B cell (primary cell): ENCODE measurements at regions not wholly inside any gene's neighbourhood (a gene's known extent, or its start where the extent isn't known, plus 50 kb on each side); places are given as distances from the start of the nearest gene placed in this dataset.

Experiments
- ATAC-seq: fragments of 200-7000 bp; cut with Tn5 transposase; one replicate; pipeline ENCODE4 v1.10.0; 2021; ENCODE audit warnings: low read depth, mild to moderate bottlenecking, moderate number of reproducible peaks, moderate library complexity
- CTCF ChIA-PET: fragments of 350-600 bp; sonication (Branson Sonifier 250); formaldehyde crosslinking; loops from one replicate; lab custom pipeline; 2021; ENCODE audit warnings: antibody characterized with exemption, inconsistent platforms; lab: Charles Lee
- POLR2A ChIA-PET: fragments of 350-600 bp; sonication (Branson Sonifier 250); formaldehyde crosslinking; loops from one replicate; lab custom pipeline; 2021; ENCODE audit warnings: antibody characterized with exemption; lab: Charles Lee
- DNase-seq: peaks from one replicate; pipeline ENCODE4 v3.0.0; 2013
- H2AFZ ChIP-seq: 2 replicates; pipeline ENCODE4 v1.6.1; 2012; ENCODE audit warnings: mild to moderate bottlenecking, low read depth, low read length; ENCODE audit not compliant: insufficient read depth, poor library complexity, severe bottlenecking
- H3K27ac ChIP-seq, 2 donors: 1 replicate in 1 of 2; 2 replicates in 1 of 2; pipeline ENCODE4 v1.5.1; 2012 to 2013; ENCODE audit warnings: low read length in 2 of 2, mild to moderate bottlenecking in 2 of 2, moderate library complexity in 1 of 2
- H3K27me3 ChIP-seq, 4 experiments: fragments of 200-600 bp in 1 of 4; sonication (generic) in 1 of 4; replicated peaks in 1 of 4; 1 replicate in 2 of 4; 2 replicates in 2 of 4; pipeline versions ENCODE4 v1.6.1 to v1.7.0; 2013 to 2016; ENCODE audit warnings: low read length in 3 of 4, mild to moderate bottlenecking in 2 of 4, mixed read lengths in 1 of 4, moderate library complexity in 1 of 4; ENCODE audit not compliant: insufficient read depth in 4 of 4, control insufficient read depth in 3 of 4; ENCODE audit errors: control extremely low read depth in 1 of 4
- H3K36me3 ChIP-seq, 2 experiments: replicated peaks in 1 of 2; 1 replicate in 1 of 2; 2 replicates in 1 of 2; pipeline versions ENCODE4 v1.6.1 to v1.7.1; 2013; ENCODE audit warnings: low read length in 1 of 2; ENCODE audit not compliant: insufficient read depth in 2 of 2, control insufficient read depth in 1 of 2; ENCODE audit errors: control extremely low read depth in 1 of 2, extremely low read depth in 1 of 2
- H3K4me1 ChIP-seq, 2 donors: fragments of 200-600 bp in 1 of 2; sonication (generic) in 1 of 2; 1 replicate in 1 of 2; 2 replicates in 1 of 2; pipeline versions ENCODE4 v1.5.1 to v1.6.1; 2013 to 2017; ENCODE audit warnings: low read length in 2 of 2; ENCODE audit not compliant: control insufficient read depth in 2 of 2, insufficient read depth in 2 of 2
- H3K4me2 ChIP-seq: replicated peaks from 2 replicates; pipeline ENCODE3; 2012; ENCODE audit warnings: mild to moderate bottlenecking, low read depth, low read length; ENCODE audit not compliant: poor library complexity, severe bottlenecking
- H3K4me3 ChIP-seq, 5 experiments: fragments of 200-600 bp in 1 of 5; sonication (generic) in 1 of 5; 1 replicate in 3 of 5; 2 replicates in 2 of 5; pipeline versions ENCODE4 v1.5.1 to v1.7.0; 2011 to 2016; ENCODE audit warnings: low read length in 4 of 5, mild to moderate bottlenecking in 4 of 5, low read depth in 2 of 5, control low read depth in 1 of 5, moderate library complexity in 1 of 5; ENCODE audit not compliant: insufficient read depth in 1 of 5; ENCODE audit errors: control extremely low read depth in 1 of 5, extremely low read depth in 1 of 5
- H3K79me2 ChIP-seq: fragments of 200-600 bp; sonication (generic); one replicate; pipeline ENCODE4 v1.6.0; 2016; ENCODE audit warnings: low read length; ENCODE audit not compliant: control insufficient read depth, insufficient read depth
- H3K9ac ChIP-seq: fragments of 200-600 bp; sonication (generic); 2 replicates; pipeline ENCODE4 v1.6.1; 2017; ENCODE audit warnings: mild to moderate bottlenecking, low read length, moderate library complexity
- H3K9me3 ChIP-seq, 3 donors: one replicate each; pipeline versions ENCODE4 v1.6.1 to v1.7.1; 2013; ENCODE audit warnings: low read length in 2 of 3; ENCODE audit not compliant: control insufficient read depth in 2 of 3, insufficient read depth in 1 of 3; ENCODE audit errors: control extremely low read depth in 1 of 3
- H4K20me1 ChIP-seq: 2 replicates; pipeline ENCODE4 v1.6.0; 2012; ENCODE audit warnings: mild to moderate bottlenecking, low read length; ENCODE audit not compliant: insufficient read depth, control insufficient read depth, poor library complexity, severe bottlenecking
- H3K27ac Mint-ChIP-seq: one replicate; pipeline ENCODE4 v1.8.0; 2021; ENCODE audit warnings: mixed read lengths
- H3K27me3 Mint-ChIP-seq: one replicate; pipeline ENCODE4 v1.8.0; 2021; ENCODE audit warnings: mixed read lengths
- H3K4me1 Mint-ChIP-seq: one replicate; pipeline ENCODE4 v1.8.0; 2021; ENCODE audit warnings: mixed read lengths
- H3K4me3 Mint-ChIP-seq: one replicate; pipeline ENCODE4 v1.8.0; 2021; ENCODE audit warnings: mixed read lengths
- H3K9me3 Mint-ChIP-seq: one replicate; pipeline ENCODE4 v1.8.0; 2022; ENCODE audit warnings: mixed read lengths; ENCODE audit not compliant: insufficient read depth
- EZH2 ChIP-seq: IDR thresholded peaks from 2 replicates; pipeline ENCODE4 v1.6.1; 2012; ENCODE audit warnings: borderline replicate concordance, low read depth, mild to moderate bottlenecking, moderate library complexity, low read length; ENCODE audit not compliant: insufficient read depth, poor library complexity, severe bottlenecking
- WGBS: methylation state at CpG from one replicate; pipeline ENCODE4 v1.1.5; 2013; ENCODE audit warnings: missing lambda C conversion rate; ENCODE audit not compliant: insufficient coverage; 5-methylcytosine and 5-hydroxymethylcytosine counted together
- intact Hi-C: fragments of 100-400 bp; cut with micrococcal nuclease; formaldehyde crosslinking; loops from one replicate; pipeline ENCODE4 v1.10.0; 2022
- TF ChIP-seq, protein P1 (sequence below): fragments of 200-600 bp; IDR thresholded peaks from one replicate; pipeline ENCODE4 v1.8.0; 2022; ENCODE audit warnings: antibody characterized with exemption, mild to moderate bottlenecking

DNA sequence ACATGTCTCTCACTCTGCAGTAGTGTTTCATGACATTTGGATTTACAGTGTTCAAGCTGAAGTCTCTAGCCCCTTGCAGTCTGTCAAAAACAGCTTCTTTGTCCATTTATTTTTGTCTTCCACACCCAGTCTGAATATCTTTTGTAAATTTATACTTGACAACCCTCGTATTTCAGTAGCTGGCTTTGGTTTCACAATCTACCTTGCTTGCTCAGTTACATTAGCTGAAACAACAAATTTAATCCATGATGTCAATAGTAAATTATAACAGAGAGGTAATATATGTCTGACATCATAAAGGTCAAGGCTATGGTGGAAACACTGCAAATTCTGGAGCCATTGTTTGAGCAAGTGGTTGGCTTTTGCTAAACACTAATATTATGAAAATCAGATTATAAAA, 328.7 kb downstream of the MTX2 start:
- WGBS, result no CpG with 5 or more reads among the region's 1 CpG
- ATAC-seq, result no peak
- H3K4me3 ChIP-seq, result no peak overlapping the region
- H3K4me1 Mint-ChIP-seq, result no peaks in the 10 kb centered on the region
- TF ChIP-seq, protein P1, sequence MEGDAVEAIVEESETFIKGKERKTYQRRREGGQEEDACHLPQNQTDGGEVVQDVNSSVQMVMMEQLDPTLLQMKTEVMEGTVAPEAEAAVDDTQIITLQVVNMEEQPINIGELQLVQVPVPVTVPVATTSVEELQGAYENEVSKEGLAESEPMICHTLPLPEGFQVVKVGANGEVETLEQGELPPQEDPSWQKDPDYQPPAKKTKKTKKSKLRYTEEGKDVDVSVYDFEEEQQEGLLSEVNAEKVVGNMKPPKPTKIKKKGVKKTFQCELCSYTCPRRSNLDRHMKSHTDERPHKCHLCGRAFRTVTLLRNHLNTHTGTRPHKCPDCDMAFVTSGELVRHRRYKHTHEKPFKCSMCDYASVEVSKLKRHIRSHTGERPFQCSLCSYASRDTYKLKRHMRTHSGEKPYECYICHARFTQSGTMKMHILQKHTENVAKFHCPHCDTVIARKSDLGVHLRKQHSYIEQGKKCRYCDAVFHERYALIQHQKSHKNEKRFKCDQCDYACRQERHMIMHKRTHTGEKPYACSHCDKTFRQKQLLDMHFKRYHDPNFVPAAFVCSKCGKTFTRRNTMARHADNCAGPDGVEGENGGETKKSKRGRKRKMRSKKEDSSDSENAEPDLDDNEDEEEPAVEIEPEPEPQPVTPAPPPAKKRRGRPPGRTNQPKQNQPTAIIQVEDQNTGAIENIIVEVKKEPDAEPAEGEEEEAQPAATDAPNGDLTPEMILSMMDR, result no peak
- TF ChIP-seq EZH2, result no peak
- no peaks in the 10 kb centered on the region for H3K79me2 ChIP-seq
- H3K9ac ChIP-seq, result no peak overlapping the region
- no peak overlapping the region for H3K27ac Mint-ChIP-seq
- no peak for DNase-seq
- peaks cover 27% of the 10 kb centered on the region for H3K27me3 Mint-ChIP-seq
- no peaks in the 10 kb centered on the region for H3K4me1 ChIP-seq
- H3K9me3 Mint-ChIP-seq, result no peaks in the 10 kb centered on the region
- H2AFZ ChIP-seq, result no peak overlapping the region
- H3K9me3 ChIP-seq, result no peaks in the 10 kb centered on the region
- H4K20me1 ChIP-seq, result no peaks in the 10 kb centered on the region
- POLR2A ChIA-PET, result no interaction called here
- H3K4me3 Mint-ChIP-seq, result no peak overlapping the region
- H3K27me3 ChIP-seq, result peaks cover 0 to 13% (median 0%) of the 10 kb centered on the region in 4 experiments
- H3K4me2 ChIP-seq, result no peak overlapping the region
- H3K27ac ChIP-seq, result no peak overlapping the region
- no peaks in the 10 kb centered on the region for H3K36me3 ChIP-seq
- intact Hi-C loops, result no loop called here
- CTCF ChIA-PET, result no interaction called here

DNA sequence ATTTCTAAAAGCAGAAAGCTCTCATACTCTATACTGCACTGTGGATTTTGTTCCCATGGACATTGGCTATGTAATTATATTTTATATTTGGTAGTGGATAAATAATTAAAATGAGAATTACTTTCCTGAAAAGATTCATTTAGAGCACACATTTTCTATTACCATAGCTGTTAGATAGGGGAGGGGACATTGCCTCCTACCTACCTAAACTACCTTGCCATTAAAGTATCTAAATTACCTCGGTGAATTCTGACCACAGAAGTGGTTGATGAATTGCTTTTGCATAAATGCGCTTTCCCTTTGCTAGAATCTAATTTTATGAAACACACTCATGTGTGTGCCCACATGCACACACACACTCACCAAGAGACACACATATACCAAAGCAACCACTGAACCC, 329.1 kb downstream of the MTX2 start:
- TF ChIP-seq, protein P1, result no peak
- no peak for TF ChIP-seq EZH2
- no peak overlapping the region for H2AFZ ChIP-seq
- no peak overlapping the region for H3K27ac Mint-ChIP-seq
- H3K9me3 Mint-ChIP-seq, result no peaks in the 10 kb centered on the region
- WGBS, result no CpG with 5 or more reads among the region's 2 CpGs
- DNase-seq (no peak), ATAC-seq (no peak)
- no peak overlapping the region for H3K4me3 Mint-ChIP-seq
- H3K4me1 Mint-ChIP-seq, result no peaks in the 10 kb centered on the region
- no peak overlapping the region for H3K27ac ChIP-seq
- H3K9me3 ChIP-seq, result no peaks in the 10 kb centered on the region
- intact Hi-C loops, result no loop called here
- H3K27me3 Mint-ChIP-seq, result peaks cover 30% of the 10 kb centered on the region
- H3K4me3 ChIP-seq, result no peak overlapping the region
- no peaks in the 10 kb centered on the region for H4K20me1 ChIP-seq
- peaks cover 0 to 13% (median 0%) of the 10 kb centered on the region in 4 experiments for H3K27me3 ChIP-seq
- no peak overlapping the region for H3K9ac ChIP-seq
- no peaks in the 10 kb centered on the region for H3K4me1 ChIP-seq
- CTCF ChIA-PET, result no interaction called here
- H3K79me2 ChIP-seq, result no peaks in the 10 kb centered on the region
- H3K4me2 ChIP-seq, result no peak overlapping the region
- no peaks in the 10 kb centered on the region for H3K36me3 ChIP-seq
- POLR2A ChIA-PET, result no interaction called here
